ENCODE measurements at regions not wholly inside any gene's neighbourhood (a gene's known extent, or its start where the extent isn't known, plus 50 kb on each side); places are given as distances from the start of the nearest gene placed in this dataset.

GRCh38 chr7:17497549-17498167 is 199.2 kb downstream of the AHR start:
- Mint-ChIP-seq H3K36me3 (ENCODE audit: low read depth) (no peaks in the 10 kb centered on the region), H3K27me3 (peaks cover 3% of the 10 kb centered on the region), H3K4me1 (peaks cover 3% of the 10 kb centered on the region), H3K4me3 (no peak overlapping the region), H3K27ac (no peak overlapping the region), H3K9me3 (peaks cover 2% of the 10 kb centered on the region)
- DNase-seq: no peak
- ChIA-PET POLR2A (no interaction called here), CTCF (interaction anchor here (1.8 kb wide), 1 partner anchor 9 kb away, joined by 6 read pairs; no protein-coding TSS in a partner anchor)

- H3K4me3 Mint-ChIP-seq: no peak overlapping the region
- H3K9me3 Mint-ChIP-seq: peaks cover 2% of the 10 kb centered on the region
- ChIA-PET CTCF (no interaction called here), POLR2A (no interaction called here)
- H3K27me3 Mint-ChIP-seq: peaks cover 3% of the 10 kb centered on the region
- H3K4me1 Mint-ChIP-seq: peaks cover 2% of the 10 kb centered on the region
- DNase-seq: no peak
- no peak overlapping the region for H3K27ac Mint-ChIP-seq
- no peaks in the 10 kb centered on the region for H3K36me3 Mint-ChIP-seq (ENCODE audit: low read depth)
Observed at GRCh38 chr7:17498230-17498629, 199.8 kb downstream of the AHR start.

DNA sequence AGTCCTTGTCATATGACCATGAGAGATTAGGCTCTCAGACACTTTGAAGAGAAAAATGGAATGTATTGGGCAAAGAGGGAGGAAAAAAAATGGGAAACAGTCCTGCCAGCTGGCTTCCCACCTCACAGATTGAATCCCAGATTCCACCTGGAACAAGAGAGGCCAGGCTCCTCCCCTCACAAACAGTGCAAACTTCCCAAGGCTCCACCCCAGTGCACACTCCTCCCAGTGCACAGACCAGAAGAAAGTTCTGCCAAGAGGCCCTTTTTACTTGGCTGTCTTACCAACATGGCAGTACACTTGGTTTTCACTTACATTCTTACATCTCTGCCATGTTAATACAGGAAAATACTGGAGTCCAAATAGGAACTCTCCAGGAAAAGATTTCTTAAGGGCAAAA is 202.3 kb downstream of the AHR start:
- no peak overlapping the region for H3K4me3 Mint-ChIP-seq
- ChIA-PET CTCF (no interaction called here), POLR2A (no interaction called here)
- DNase-seq: no peak
- peaks cover 3% of the 10 kb centered on the region for H3K27me3 Mint-ChIP-seq
- no peaks in the 10 kb centered on the region for H3K9me3 Mint-ChIP-seq
- no peak overlapping the region for H3K27ac Mint-ChIP-seq
- peaks cover under 1% of the 10 kb centered on the region for H3K4me1 Mint-ChIP-seq
- no peaks in the 10 kb centered on the region for H3K36me3 Mint-ChIP-seq (ENCODE audit: low read depth)

GRCh38 chr7:17501441-17502212 is 203.2 kb downstream of the AHR start:
- CTCF ChIA-PET: no interaction called here
- Mint-ChIP-seq H3K27me3 (peaks cover 3% of the 10 kb centered on the region), H3K4me1 (no peaks in the 10 kb centered on the region), H3K36me3 (ENCODE audit: low read depth) (no peaks in the 10 kb centered on the region), H3K9me3 (no peaks in the 10 kb centered on the region), H3K4me3 (no peak overlapping the region), H3K27ac (no peak overlapping the region)
- DNase-seq: no peak
- POLR2A ChIA-PET: no interaction called here

DNA sequence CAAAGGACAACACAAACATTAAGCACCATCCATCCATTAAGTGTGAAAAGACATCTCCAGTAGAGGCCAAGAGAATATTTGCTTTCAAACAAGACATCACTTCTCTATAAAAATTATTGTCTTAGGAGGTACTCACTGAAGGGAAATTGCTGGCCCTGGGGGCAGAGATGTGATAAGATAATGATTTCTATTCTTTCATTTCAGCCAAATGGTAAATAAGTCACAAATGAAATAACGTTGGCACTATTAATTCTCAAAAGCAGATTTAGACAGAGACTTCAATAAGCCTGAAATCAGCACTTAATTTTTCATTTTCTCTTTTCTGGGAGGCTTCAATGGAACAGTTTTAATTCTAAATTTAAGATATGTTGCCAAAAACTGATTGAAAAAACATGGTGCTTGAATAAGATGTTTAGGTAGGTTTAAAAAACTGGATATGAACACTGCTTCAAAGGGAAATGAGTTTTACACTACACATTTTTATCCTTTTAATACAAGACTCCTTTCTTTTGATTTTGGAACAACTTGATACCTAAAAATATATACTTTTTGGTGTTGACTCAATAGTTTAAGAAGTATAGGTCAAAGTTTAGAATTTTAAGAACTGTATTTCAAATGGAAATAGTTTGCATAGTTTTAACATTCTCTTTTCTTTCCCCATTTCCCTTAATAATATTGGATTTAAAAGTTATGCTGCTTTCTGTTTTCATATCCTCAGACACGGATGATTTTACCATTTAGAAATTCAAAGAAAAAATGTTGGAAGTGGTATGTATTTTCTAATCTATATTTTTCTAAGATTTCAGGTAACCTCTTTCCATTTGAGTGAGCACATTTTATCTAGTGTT is 204.0 kb downstream of the AHR start:
- H3K36me3 Mint-ChIP-seq (ENCODE audit: low read depth): no peaks in the 10 kb centered on the region
- CTCF ChIA-PET: no interaction called here
- no peaks in the 10 kb centered on the region for H3K4me1 Mint-ChIP-seq
- H3K9me3 Mint-ChIP-seq: no peaks in the 10 kb centered on the region
- peaks cover 3% of the 10 kb centered on the region for H3K27me3 Mint-ChIP-seq
- POLR2A ChIA-PET: no interaction called here
- H3K27ac Mint-ChIP-seq: no peak overlapping the region
- no peak for DNase-seq
- H3K4me3 Mint-ChIP-seq: no peak overlapping the region

GRCh38 chr7:17506095-17506494 is 207.6 kb downstream of the AHR start:
- POLR2A ChIA-PET: no interaction called here
- Mint-ChIP-seq H3K27ac (no peak overlapping the region), H3K9me3 (no peaks in the 10 kb centered on the region), H3K27me3 (peaks cover 3% of the 10 kb centered on the region), H3K4me1 (no peaks in the 10 kb centered on the region), H3K36me3 (ENCODE audit: low read depth) (no peaks in the 10 kb centered on the region), H3K4me3 (no peak overlapping the region)
- CTCF ChIA-PET: interaction anchor here (1.0 to 1.4 kb wide), 2 partner anchors 9 to 11 kb away, joined by 3 to 6 read pairs; no protein-coding TSS in a partner anchor
- no peak for DNase-seq

DNA sequence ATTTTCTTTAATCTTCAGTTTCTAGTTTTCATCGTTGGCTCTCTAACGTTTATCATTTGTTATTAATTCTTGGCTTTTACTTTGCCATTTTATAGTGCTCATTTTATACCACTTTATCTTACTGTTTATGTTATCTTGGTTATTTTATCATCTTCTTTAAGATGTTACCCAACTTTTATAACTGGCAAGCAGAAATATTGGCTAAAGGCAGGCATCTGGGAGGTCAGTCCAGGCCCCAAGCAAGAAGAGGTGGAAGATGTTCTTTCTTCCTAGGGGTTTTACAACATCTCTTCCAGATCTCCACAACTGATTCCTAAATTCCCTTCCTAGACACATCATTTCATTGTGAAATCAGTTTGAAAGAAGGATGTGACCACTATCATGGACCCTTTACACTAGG is 208.1 kb downstream of the AHR start:
- ChIA-PET CTCF (interaction anchor here (1.0 to 1.4 kb wide), 2 partner anchors 10 kb away, joined by 3 to 6 read pairs; no protein-coding TSS in a partner anchor), POLR2A (no interaction called here)
- no peaks in the 10 kb centered on the region for H3K36me3 Mint-ChIP-seq (ENCODE audit: low read depth)

DNA sequence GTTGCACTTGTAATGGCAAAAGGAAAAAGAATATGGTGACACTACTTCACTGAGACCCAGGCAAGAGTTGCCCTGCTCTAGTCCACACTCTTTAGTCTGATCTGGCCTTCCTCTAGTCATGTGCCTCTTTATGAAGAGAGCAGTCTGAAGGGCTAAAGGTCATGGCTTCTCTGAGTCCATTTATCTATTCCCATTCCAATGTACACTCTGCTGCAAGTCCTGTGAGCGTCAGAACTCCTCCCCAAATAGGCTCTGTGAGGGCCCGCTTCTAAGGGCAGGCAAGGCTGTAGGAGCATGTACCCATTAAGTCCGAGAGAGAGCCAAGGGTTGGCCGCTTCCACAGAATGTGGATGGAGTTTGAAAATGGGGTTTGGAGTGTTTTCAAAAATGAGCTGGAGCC is 209.3 kb downstream of the AHR start:
- no peaks in the 10 kb centered on the region for H3K9me3 Mint-ChIP-seq
- H3K4me3 Mint-ChIP-seq: no peak overlapping the region
- H3K36me3 Mint-ChIP-seq (ENCODE audit: low read depth): no peaks in the 10 kb centered on the region
- no peaks in the 10 kb centered on the region for H3K4me1 Mint-ChIP-seq
- no peak overlapping the region for H3K27ac Mint-ChIP-seq
- POLR2A ChIA-PET: no interaction called here
- CTCF ChIA-PET: no interaction called here
- DNase-seq: no peak
- no peaks in the 10 kb centered on the region for H3K27me3 Mint-ChIP-seq

More for the DNA sequence above, 208.1 kb downstream of the AHR start:
- Mint-ChIP-seq H3K4me3 (no peak overlapping the region), H3K4me1 (no peaks in the 10 kb centered on the region), H3K27ac (no peak overlapping the region), H3K27me3 (peaks cover 3% of the 10 kb centered on the region), H3K9me3 (no peaks in the 10 kb centered on the region)
- DNase-seq: no peak

GRCh38 chr7:17512181-17512675 is 213.8 kb downstream of the AHR start:
- Mint-ChIP-seq H3K4me3 (no peak overlapping the region), H3K27me3 (no peaks in the 10 kb centered on the region), H3K4me1 (no peaks in the 10 kb centered on the region), H3K36me3 (ENCODE audit: low read depth) (no peaks in the 10 kb centered on the region), H3K27ac (no peak overlapping the region), H3K9me3 (no peaks in the 10 kb centered on the region)
- ChIA-PET POLR2A (no interaction called here), CTCF (interaction anchor here (1.2 kb wide), 1 partner anchor 20 kb away, joined by 4 read pairs; no protein-coding TSS in a partner anchor)
- no peak for DNase-seq

- DNase-seq: no peak
- H3K27ac Mint-ChIP-seq: no peak overlapping the region
- POLR2A ChIA-PET: no interaction called here
- H3K4me3 Mint-ChIP-seq: no peak overlapping the region
- H3K36me3 Mint-ChIP-seq (ENCODE audit: low read depth): no peaks in the 10 kb centered on the region
- H3K9me3 Mint-ChIP-seq: no peaks in the 10 kb centered on the region
- no peaks in the 10 kb centered on the region for H3K27me3 Mint-ChIP-seq
- H3K4me1 Mint-ChIP-seq: peaks cover 10% of the 10 kb centered on the region
- CTCF ChIA-PET: interaction anchor here (1.5 kb wide), 1 partner anchor 10 kb away, joined by 3 read pairs; no protein-coding TSS in a partner anchor
Observed at GRCh38 chr7:17516771-17517170, 218.3 kb downstream of the AHR start.

DNA sequence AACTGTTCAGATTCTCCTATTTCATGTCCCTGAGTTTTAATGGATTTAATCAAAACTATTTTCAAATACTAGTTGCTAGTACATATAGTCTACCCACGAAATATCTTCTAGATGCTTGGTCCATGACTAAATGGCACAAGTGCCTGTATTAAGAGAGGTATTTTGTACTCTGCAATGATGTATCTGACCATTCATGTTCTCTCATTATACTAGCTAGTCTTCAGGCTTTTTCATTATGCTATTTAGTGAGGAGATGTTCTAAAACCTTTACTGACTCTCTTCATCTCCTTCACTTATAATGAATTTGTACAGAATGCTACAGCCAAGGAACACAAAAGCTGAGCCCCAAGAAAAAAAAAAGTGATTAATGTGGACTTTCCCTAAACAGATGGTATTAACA is 222.5 kb downstream of the AHR start:
- ChIA-PET CTCF (interaction anchor here (1.0 kb wide), 1 partner anchor 78 kb away, joined by 3 read pairs; no protein-coding TSS in a partner anchor), POLR2A (no interaction called here)
- no peaks in the 10 kb centered on the region for H3K9me3 Mint-ChIP-seq
- H3K4me3 Mint-ChIP-seq: no peak overlapping the region
- H3K27me3 Mint-ChIP-seq: no peaks in the 10 kb centered on the region
- peaks cover 22% of the 10 kb centered on the region for H3K4me1 Mint-ChIP-seq
- no peaks in the 10 kb centered on the region for H3K36me3 Mint-ChIP-seq (ENCODE audit: low read depth)
- H3K27ac Mint-ChIP-seq: no peak overlapping the region
- DNase-seq: no peak

DNA sequence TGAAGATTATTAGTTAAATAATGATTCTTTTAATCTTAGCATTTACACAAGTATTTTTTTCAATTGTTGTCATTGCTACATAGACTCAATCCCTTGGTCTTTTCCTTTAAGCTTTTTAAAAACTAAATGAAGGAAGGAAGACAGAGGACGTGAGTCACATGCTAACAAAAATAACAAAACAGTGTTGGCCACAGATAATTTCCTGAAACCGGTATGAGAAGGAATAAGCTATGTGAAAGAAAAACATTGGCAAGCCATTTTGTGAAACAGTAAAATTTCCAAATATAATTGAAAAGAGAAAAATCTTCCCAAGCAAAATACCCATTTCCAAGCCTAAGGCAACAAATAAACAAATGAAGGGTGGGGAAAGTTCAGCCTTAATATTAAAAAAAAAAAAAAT is 223.0 kb downstream of the AHR start:
- Mint-ChIP-seq H3K27me3 (no peaks in the 10 kb centered on the region), H3K4me1 (peaks cover 25% of the 10 kb centered on the region), H3K9me3 (no peaks in the 10 kb centered on the region), H3K36me3 (ENCODE audit: low read depth) (no peaks in the 10 kb centered on the region), H3K27ac (no peak overlapping the region), H3K4me3 (no peak overlapping the region)
- DNase-seq: no peak
- ChIA-PET POLR2A (no interaction called here), CTCF (interaction anchor here (0.6 to 1.0 kb wide), 2 partner anchors 79 to 172 kb away, joined by 3 to 4 read pairs; no protein-coding TSS in a partner anchor)

Measured in activated CD4-positive, alpha-beta memory T cell treated with anti-CD3 and anti-CD28 coated beads, Interleukin-2, amount 10 ng/mL, durations not matched to agents 7 days and 5 days (primary cell).